ENCODE measurements at regions not wholly inside any gene's neighbourhood (a gene's known extent, or its start where the extent isn't known, plus 50 kb on each side); places are given as distances from the start of the nearest gene placed in this dataset.

DNA sequence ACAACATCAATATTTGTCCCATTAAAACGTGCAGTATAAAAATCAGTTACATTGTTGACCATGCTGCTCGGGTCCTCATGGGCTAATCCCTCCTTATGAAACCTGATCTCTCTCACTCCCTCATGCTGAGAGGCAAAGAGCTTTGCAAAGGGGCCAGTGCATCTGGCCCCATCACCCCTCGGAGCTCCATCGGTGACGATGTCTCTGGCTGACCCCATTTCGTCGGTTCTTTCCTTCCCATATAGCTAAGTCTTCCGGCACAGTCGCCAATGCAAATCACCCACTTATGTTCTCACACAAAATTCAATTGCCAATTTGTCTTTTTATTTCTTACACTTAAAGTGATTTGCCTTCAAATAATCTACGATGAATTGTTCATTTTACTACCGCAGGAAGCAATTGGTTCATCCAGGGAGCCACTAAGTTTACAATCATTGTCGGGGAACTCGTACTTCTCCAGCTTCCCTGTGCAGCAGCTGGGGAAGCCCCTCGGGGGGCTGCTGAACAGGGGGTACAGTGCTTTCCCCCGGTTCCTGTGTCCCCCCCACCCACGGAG is 199.8 kb upstream of the CDH4 start:
- Histone ChIP-seq H2AFZ (ENCODE audit: low read depth, low read length) (no peak overlapping the region), H3K4me2 (ENCODE audit: low read length) (no peak overlapping the region), H4K20me1 (ENCODE audit: insufficient read depth, low read length) (no peaks in the 10 kb centered on the region), H3K36me3 (ENCODE audit: insufficient read depth, low read length) (no peaks in the 10 kb centered on the region), H3K27me3 (ENCODE audit: insufficient read depth, low read length) (no peaks in the 10 kb centered on the region), H3K9ac (ENCODE audit: low read length) (no peak overlapping the region), H3K79me2 (ENCODE audit: insufficient read depth, low read length) (no peaks in the 10 kb centered on the region), H3K27ac (ENCODE audit: low read depth, low read length) (no peak overlapping the region), H3K4me1 (ENCODE audit: insufficient read depth, low read length) (no peaks in the 10 kb centered on the region), H3K4me3 (ENCODE audit: insufficient read depth, low read depth, low read length) (no peak overlapping the region), H3K9me3 (ENCODE audit: insufficient read depth, low read depth, low read length) (no peaks in the 10 kb centered on the region)
- Mint-ChIP-seq H3K9me3 (ENCODE audit: unreplicated experiment) (peaks cover 3% of the 10 kb centered on the region), H3K27me3 (ENCODE audit: low read depth, unreplicated experiment) (peaks cover 62% of the 10 kb centered on the region), H3K27ac (ENCODE audit: unreplicated experiment) (no peak overlapping the region), H3K4me1 (ENCODE audit: low read depth, unreplicated experiment) (no peaks in the 10 kb centered on the region), H3K4me3 (ENCODE audit: unreplicated experiment) (no peak overlapping the region), H3K36me3 (ENCODE audit: low read depth, unreplicated experiment) (no peaks in the 10 kb centered on the region)
- FAIRE-seq: no peak
- no peak for DNase-seq (ENCODE audit: low read depth)
- TF ChIP-seq EZH2 (IDR thresholded peaks at IDR 0.05; ENCODE audit: insufficient read depth, low read length): no peak
- TF ChIP-seq, protein P1, sequence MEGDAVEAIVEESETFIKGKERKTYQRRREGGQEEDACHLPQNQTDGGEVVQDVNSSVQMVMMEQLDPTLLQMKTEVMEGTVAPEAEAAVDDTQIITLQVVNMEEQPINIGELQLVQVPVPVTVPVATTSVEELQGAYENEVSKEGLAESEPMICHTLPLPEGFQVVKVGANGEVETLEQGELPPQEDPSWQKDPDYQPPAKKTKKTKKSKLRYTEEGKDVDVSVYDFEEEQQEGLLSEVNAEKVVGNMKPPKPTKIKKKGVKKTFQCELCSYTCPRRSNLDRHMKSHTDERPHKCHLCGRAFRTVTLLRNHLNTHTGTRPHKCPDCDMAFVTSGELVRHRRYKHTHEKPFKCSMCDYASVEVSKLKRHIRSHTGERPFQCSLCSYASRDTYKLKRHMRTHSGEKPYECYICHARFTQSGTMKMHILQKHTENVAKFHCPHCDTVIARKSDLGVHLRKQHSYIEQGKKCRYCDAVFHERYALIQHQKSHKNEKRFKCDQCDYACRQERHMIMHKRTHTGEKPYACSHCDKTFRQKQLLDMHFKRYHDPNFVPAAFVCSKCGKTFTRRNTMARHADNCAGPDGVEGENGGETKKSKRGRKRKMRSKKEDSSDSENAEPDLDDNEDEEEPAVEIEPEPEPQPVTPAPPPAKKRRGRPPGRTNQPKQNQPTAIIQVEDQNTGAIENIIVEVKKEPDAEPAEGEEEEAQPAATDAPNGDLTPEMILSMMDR (IDR thresholded peaks at IDR 0.05; ENCODE audit: insufficient read depth, low read depth, low read length): no peak

DNA sequence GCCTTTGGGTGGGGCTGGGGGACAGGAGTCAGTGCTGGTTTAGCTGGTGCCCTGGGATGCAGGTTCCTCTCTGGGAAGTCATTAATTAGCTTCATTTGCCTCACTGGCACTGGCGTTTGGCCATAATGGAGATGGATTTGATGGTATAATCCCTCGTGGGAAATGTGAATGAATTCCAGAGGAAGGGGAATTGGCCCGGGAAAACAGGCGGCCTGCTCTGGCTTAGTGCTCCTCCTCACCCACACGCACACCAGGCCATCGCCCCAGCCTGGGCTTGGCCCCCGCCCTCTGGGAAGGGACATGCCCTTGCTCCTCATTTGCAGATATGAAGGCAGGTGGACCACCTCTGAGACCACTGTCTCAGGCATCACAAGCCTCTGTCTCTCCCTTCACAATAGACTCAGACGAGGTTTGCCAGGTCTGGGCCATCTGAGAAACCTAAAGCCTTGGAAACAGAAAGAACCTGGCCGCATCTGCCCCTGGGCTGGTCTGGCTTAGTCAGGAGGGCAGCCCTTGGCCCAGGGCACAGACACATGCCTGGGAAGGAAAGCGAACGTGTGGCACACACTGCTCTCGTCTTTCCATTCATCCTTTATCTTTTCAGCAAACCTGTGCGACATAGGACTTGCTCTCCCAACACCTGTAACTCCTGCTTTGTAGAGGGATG is 199.2 kb upstream of the CDH4 start:
- Histone ChIP-seq H3K4me3 (ENCODE audit: insufficient read depth, low read depth, low read length) (no peak overlapping the region), H3K9me3 (ENCODE audit: insufficient read depth, low read depth, low read length) (no peaks in the 10 kb centered on the region), H3K27ac (ENCODE audit: low read depth, low read length) (no peak overlapping the region), H3K9ac (ENCODE audit: low read length) (no peak overlapping the region), H3K4me2 (ENCODE audit: low read length) (no peak overlapping the region), H3K4me1 (ENCODE audit: insufficient read depth, low read length) (no peaks in the 10 kb centered on the region), H4K20me1 (ENCODE audit: insufficient read depth, low read length) (no peaks in the 10 kb centered on the region), H2AFZ (ENCODE audit: low read depth, low read length) (no peak overlapping the region), H3K27me3 (ENCODE audit: insufficient read depth, low read length) (no peaks in the 10 kb centered on the region), H3K79me2 (ENCODE audit: insufficient read depth, low read length) (no peaks in the 10 kb centered on the region), H3K36me3 (ENCODE audit: insufficient read depth, low read length) (no peaks in the 10 kb centered on the region)
- Mint-ChIP-seq H3K27me3 (ENCODE audit: low read depth, unreplicated experiment) (peaks cover 58% of the 10 kb centered on the region), H3K9me3 (ENCODE audit: unreplicated experiment) (peaks cover 3% of the 10 kb centered on the region), H3K4me1 (ENCODE audit: low read depth, unreplicated experiment) (no peaks in the 10 kb centered on the region), H3K36me3 (ENCODE audit: low read depth, unreplicated experiment) (no peaks in the 10 kb centered on the region), H3K27ac (ENCODE audit: unreplicated experiment) (no peak overlapping the region), H3K4me3 (ENCODE audit: unreplicated experiment) (no peak overlapping the region)
- FAIRE-seq: no peak
- TF ChIP-seq, protein P1 (IDR thresholded peaks at IDR 0.05; ENCODE audit: insufficient read depth, low read depth, low read length): no peak
- no peak for TF ChIP-seq EZH2 (IDR thresholded peaks at IDR 0.05; ENCODE audit: insufficient read depth, low read length)
- DNase-seq (ENCODE audit: low read depth): no peak

DNA sequence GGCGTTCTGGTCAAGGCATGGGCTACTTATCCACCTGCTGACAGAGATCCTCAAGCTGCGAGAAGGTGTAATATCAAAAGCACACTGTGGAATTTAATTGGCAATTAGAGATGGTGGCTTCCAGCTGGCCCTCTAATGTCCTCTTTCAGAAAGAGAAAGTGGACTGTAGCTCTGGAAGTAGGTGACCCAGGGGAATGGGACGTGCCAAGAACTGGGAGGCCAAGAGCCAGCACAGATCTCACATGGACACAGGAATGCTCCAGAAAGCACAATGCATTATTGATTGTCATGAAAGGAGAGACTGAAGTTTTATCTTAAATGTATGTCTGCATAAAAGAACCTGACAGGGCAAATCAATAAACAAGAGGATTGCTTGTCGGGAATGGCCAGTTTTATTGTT is 198.6 kb upstream of the CDH4 start:
- Histone ChIP-seq H3K4me3 (ENCODE audit: insufficient read depth, low read depth, low read length) (no peak overlapping the region), H2AFZ (ENCODE audit: low read depth, low read length) (no peak overlapping the region), H3K4me2 (ENCODE audit: low read length) (no peak overlapping the region), H3K4me1 (ENCODE audit: insufficient read depth, low read length) (no peaks in the 10 kb centered on the region), H3K36me3 (ENCODE audit: insufficient read depth, low read length) (no peaks in the 10 kb centered on the region), H4K20me1 (ENCODE audit: insufficient read depth, low read length) (no peaks in the 10 kb centered on the region), H3K9ac (ENCODE audit: low read length) (no peak overlapping the region), H3K27ac (ENCODE audit: low read depth, low read length) (no peak overlapping the region), H3K27me3 (ENCODE audit: insufficient read depth, low read length) (no peaks in the 10 kb centered on the region), H3K79me2 (ENCODE audit: insufficient read depth, low read length) (no peaks in the 10 kb centered on the region), H3K9me3 (ENCODE audit: insufficient read depth, low read depth, low read length) (no peaks in the 10 kb centered on the region)
- TF ChIP-seq, protein P1 (IDR thresholded peaks at IDR 0.05; ENCODE audit: insufficient read depth, low read depth, low read length): no peak
- TF ChIP-seq EZH2 (IDR thresholded peaks at IDR 0.05; ENCODE audit: insufficient read depth, low read length): no peak
- FAIRE-seq: no peak
- Mint-ChIP-seq H3K27me3 (ENCODE audit: low read depth, unreplicated experiment) (peaks cover 61% of the 10 kb centered on the region), H3K4me3 (ENCODE audit: unreplicated experiment) (no peak overlapping the region), H3K36me3 (ENCODE audit: low read depth, unreplicated experiment) (no peaks in the 10 kb centered on the region), H3K9me3 (ENCODE audit: unreplicated experiment) (peaks cover 3% of the 10 kb centered on the region), H3K27ac (ENCODE audit: unreplicated experiment) (no peak overlapping the region), H3K4me1 (ENCODE audit: low read depth, unreplicated experiment) (no peaks in the 10 kb centered on the region)
- no peak for DNase-seq (ENCODE audit: low read depth)

All from astrocyte (in vitro differentiated cells and primary cell).